Gastroesophageal sphincter (tissue), 4 donors: ENCODE measurements at regions not wholly inside any gene's neighbourhood (a gene's known extent, or its start where the extent isn't known, plus 50 kb on each side); places are given as distances from the start of the nearest gene placed in this dataset.
"Not testable (repeated sequence)": the region's sequence is repeated elsewhere in the genome, so short reads cannot be mapped to it uniquely, and the experiment has no call there.

ENCODE experiments used
- ATAC-seq: fragments of 150-250 bp; one replicate; pipeline ENCODE4 v1.9.1; 2016; ENCODE audit warnings: mild to moderate bottlenecking, moderate library complexity
- H3K27ac ChIP-seq, 4 donors: fragments of 200-600 bp; sonication (generic) in 3 of 4; 1 replicate in 3 of 4; 2 replicates in 1 of 4; pipeline ENCODE4 v1.5.1; 2016 to 2019
- H3K27me3 ChIP-seq: fragments of 200-600 bp; sonication (generic); one replicate; pipeline ENCODE4 v1.5.1; 2019
- H3K36me3 ChIP-seq, 2 donors: fragments of 200-600 bp; sonication (generic); one replicate each; pipeline ENCODE4 v1.5.1; 2019; ENCODE audit warnings: control low read depth in 1 of 2
- H3K4me1 ChIP-seq, 3 donors: fragments of 200-600 bp; sonication (generic); 1 replicate in 2 of 3; 2 replicates in 1 of 3; pipeline ENCODE4 v1.5.1; 2016 to 2019; ENCODE audit warnings: control low read depth in 2 of 3
- H3K4me3 ChIP-seq, 2 donors: fragments of 200-600 bp; sonication (generic); one replicate each; pipeline ENCODE4 v1.5.1; 2019; ENCODE audit warnings: mild to moderate bottlenecking in 1 of 2, moderate library complexity in 1 of 2
- H3K9me3 ChIP-seq, 3 donors: fragments of 200-600 bp; sonication (generic); one replicate each; pipeline ENCODE4 v1.5.1; 2017 to 2019; ENCODE audit warnings: control low read depth in 2 of 3
- CTCF ChIP-seq, 4 experiments: fragments of 200-600 bp in 2 of 4; fragments of 450-650 bp in 2 of 4; sonication (generic) in 1 of 4; IDR thresholded peaks; one replicate each; pipeline ENCODE4 v1.5.1; 2017 to 2019; ENCODE audit warnings: antibody characterized with exemption in 4 of 4, mild to moderate bottlenecking in 2 of 4, moderate library complexity in 2 of 4
- EP300 ChIP-seq: sonication (generic); formaldehyde crosslinking; IDR thresholded peaks from one replicate; pipeline ENCODE4 v1.6.1; 2017; ENCODE audit warnings: antibody characterized with exemption, mild to moderate bottlenecking
- POLR2A ChIP-seq, 2 donors: fragments of 450-650 bp; IDR thresholded peaks; one replicate each; pipeline ENCODE4 v1.6.1; 2017; ENCODE audit warnings: antibody characterized with exemption in 2 of 2, mild to moderate bottlenecking in 2 of 2, moderate library complexity in 1 of 2
- POLR2AphosphoS5 ChIP-seq: sonication (generic); formaldehyde crosslinking; IDR thresholded peaks from one replicate; pipeline ENCODE4 v1.6.1; 2017; ENCODE audit warnings: antibody characterized with exemption
- WGBS, 2 donors: methylation state at CpG; one replicate each; pipeline ENCODE4 v1.1.5; 2018; ENCODE audit warnings: low coverage in 1 of 2; 5-methylcytosine and 5-hydroxymethylcytosine counted together

- no peak overlapping the region for H3K27ac ChIP-seq
- peak in 3 of 4 experiments; percentile 22 to 54 (median 26) for TF ChIP-seq CTCF (IDR thresholded peaks at IDR 0.05)
- TF ChIP-seq POLR2AphosphoS5 = no peak
- no peaks in the 10 kb centered on the region for H3K36me3 ChIP-seq
- no peak overlapping the region for H3K4me3 ChIP-seq
- no peaks in the 10 kb centered on the region for H3K4me1 ChIP-seq
- WGBS, 2 donors = 8 to 14% methylated on average over 2 to 3 of the region's 3 CpGs
- ATAC-seq = no peak
- no peaks in the 10 kb centered on the region for H3K27me3 ChIP-seq
- H3K9me3 ChIP-seq = no peaks in the 10 kb centered on the region
Measured at GRCh38 chrX:95764972-95765451, 919.6 kb upstream of the DIAPH2 start.

GRCh38 chrX:95771198-95771597 is 913.4 kb upstream of the DIAPH2 start:
- WGBS, 2 donors = 93% methylated on average over 3 of the region's 6 CpGs; no CpG with 5 or more reads in 1 of the 2 donors
- not testable (repeated sequence) for H3K36me3 ChIP-seq, ATAC-seq, H3K9me3 ChIP-seq, H3K27me3 ChIP-seq, H3K4me1 ChIP-seq, H3K4me3 ChIP-seq, H3K27ac ChIP-seq

- H3K27ac ChIP-seq = no peak overlapping the region
- no peak overlapping the region for H3K4me3 ChIP-seq
- no peak for ATAC-seq
- H3K9me3 ChIP-seq = no peaks in the 10 kb centered on the region
- TF ChIP-seq EP300 = no peak
- no peak for TF ChIP-seq POLR2A (IDR thresholded peaks at IDR 0.05)
- no peak for TF ChIP-seq CTCF (IDR thresholded peaks at IDR 0.05)
- no peak for TF ChIP-seq POLR2AphosphoS5
- WGBS, 2 donors = 64 to 67% methylated on average over 1 of the region's 1 CpG
- H3K27me3 ChIP-seq = no peaks in the 10 kb centered on the region
- H3K4me1 ChIP-seq = no peaks in the 10 kb centered on the region
- H3K36me3 ChIP-seq = no peaks in the 10 kb centered on the region
Measured at GRCh38 chrX:95791876-95792275, 892.8 kb upstream of the DIAPH2 start.

- H3K27ac ChIP-seq = no peak overlapping the region
- TF ChIP-seq CTCF (IDR thresholded peaks at IDR 0.05) = no peak
- TF ChIP-seq POLR2AphosphoS5 = no peak
- TF ChIP-seq EP300 = no peak
- TF ChIP-seq POLR2A (IDR thresholded peaks at IDR 0.05) = no peak
- no peaks in the 10 kb centered on the region for H3K4me1 ChIP-seq
- no peaks in the 10 kb centered on the region for H3K36me3 ChIP-seq
- WGBS, 2 donors = 58% methylated on average over 1 of the region's 1 CpG; no CpG with 5 or more reads in 1 of the 2 donors
- H3K9me3 ChIP-seq = no peaks in the 10 kb centered on the region
- H3K27me3 ChIP-seq = no peaks in the 10 kb centered on the region
- no peak for ATAC-seq
- H3K4me3 ChIP-seq = no peak overlapping the region
Measured at GRCh38 chrX:95797344-95797743, 887.3 kb upstream of the DIAPH2 start.

GRCh38 chrX:95823796-95824195 is 860.8 kb upstream of the DIAPH2 start:
- TF ChIP-seq POLR2AphosphoS5 = no peak
- TF ChIP-seq EP300 = no peak
- no peak for TF ChIP-seq CTCF (IDR thresholded peaks at IDR 0.05)
- no peak for TF ChIP-seq POLR2A (IDR thresholded peaks at IDR 0.05)
- Histone ChIP-seq H3K36me3 (no peaks in the 10 kb centered on the region), H3K4me3 (no peak overlapping the region), H3K27ac (no peak overlapping the region), H3K4me1 (no peaks in the 10 kb centered on the region), H3K27me3 (no peaks in the 10 kb centered on the region), H3K9me3 (no peaks in the 10 kb centered on the region)
- ATAC-seq = no peak
- 75 to 89% methylated on average over 1 of the region's 1 CpG for WGBS, 2 donors
